Activated T-helper 1 cell treated with anti-CD3 and anti-CD28 coated beads, Interleukin-12 subunit alpha, Interleukin-12 subunit beta, Interleukin-2, Interleukin-4 antibody, amounts not matched to agents 30 ng/mL and 10 ng/mL and 1 ng/mL, durations not matched to agents 14 hours and 24 hours and 36 hours (primary cell): ENCODE measurements at regions not wholly inside any gene's neighbourhood (a gene's known extent, or its start where the extent isn't known, plus 50 kb on each side); places are given as distances from the start of the nearest gene placed in this dataset.

ENCODE experiments used
- DNase-seq: peaks from one replicate; pipeline ENCODE4 v3.0.0; 2021; ENCODE audit warnings: low spot score
- H3K27ac Mint-ChIP-seq: one replicate; pipeline ENCODE4 v1.8.0; 2021; ENCODE audit warnings: mild to moderate bottlenecking, mixed read lengths
- H3K27me3 Mint-ChIP-seq: one replicate; pipeline ENCODE4 v1.8.0; 2022; ENCODE audit warnings: mild to moderate bottlenecking, moderate library complexity, mixed read lengths; ENCODE audit not compliant: insufficient read depth
- H3K36me3 Mint-ChIP-seq: one replicate; pipeline ENCODE4 v1.8.0; 2021; ENCODE audit warnings: low read depth, mixed read lengths
- H3K4me1 Mint-ChIP-seq: one replicate; pipeline ENCODE4 v1.8.0; 2021; ENCODE audit warnings: low read depth, mixed read lengths
- H3K4me3 Mint-ChIP-seq: one replicate; pipeline ENCODE4 v1.8.0; 2021; ENCODE audit warnings: mild to moderate bottlenecking, moderate library complexity, mixed read lengths
- H3K9me3 Mint-ChIP-seq: one replicate; pipeline ENCODE4 v1.8.0; 2021; ENCODE audit warnings: mixed read lengths
- intact Hi-C: fragments of 100-400 bp; cut with micrococcal nuclease; formaldehyde crosslinking; loops from one replicate; pipeline ENCODE4 v1.15.1; 2024

- Mint-ChIP-seq H3K27me3 (peaks cover 5% of the 10 kb centered on the region), H3K36me3 (no peaks in the 10 kb centered on the region), H3K9me3 (no peaks in the 10 kb centered on the region), H3K4me1 (no peaks in the 10 kb centered on the region), H3K27ac (no peak overlapping the region), H3K4me3 (no peak overlapping the region)
- no peak for DNase-seq
- intact Hi-C loops = no loop called here
Observed at GRCh38 chr15:91787198-91787597, 66.3 kb upstream of the SLCO3A1 start.

GRCh38 chr15:91789136-91789535, 64.4 kb upstream of the SLCO3A1 start:
- no peaks in the 10 kb centered on the region for H3K36me3 Mint-ChIP-seq
- H3K27ac Mint-ChIP-seq = no peak overlapping the region
- no peaks in the 10 kb centered on the region for H3K4me1 Mint-ChIP-seq
- H3K4me3 Mint-ChIP-seq = no peak overlapping the region
- peaks cover 6% of the 10 kb centered on the region for H3K27me3 Mint-ChIP-seq
- no peaks in the 10 kb centered on the region for H3K9me3 Mint-ChIP-seq
- intact Hi-C loops = no loop called here
- DNase-seq = no peak

- H3K36me3 Mint-ChIP-seq = no peaks in the 10 kb centered on the region
- DNase-seq = no peak
- H3K4me3 Mint-ChIP-seq = no peak overlapping the region
- H3K27me3 Mint-ChIP-seq = peaks cover 12% of the 10 kb centered on the region
- intact Hi-C loops = no loop called here
- H3K27ac Mint-ChIP-seq = no peak overlapping the region
- no peaks in the 10 kb centered on the region for H3K9me3 Mint-ChIP-seq
- no peaks in the 10 kb centered on the region for H3K4me1 Mint-ChIP-seq
Observed at GRCh38 chr15:91790836-91791235, 62.7 kb upstream of the SLCO3A1 start.

- Mint-ChIP-seq H3K27ac (no peak overlapping the region), H3K4me3 (no peak overlapping the region), H3K4me1 (no peaks in the 10 kb centered on the region), H3K27me3 (peaks cover 19% of the 10 kb centered on the region), H3K9me3 (no peaks in the 10 kb centered on the region), H3K36me3 (no peaks in the 10 kb centered on the region)
- no peak for DNase-seq
- intact Hi-C loops = no loop called here
Observed at GRCh38 chr15:91793771-91794170, 59.7 kb upstream of the SLCO3A1 start.

GRCh38 chr15:91795235-91795634, 58.3 kb upstream of the SLCO3A1 start:
- no peaks in the 10 kb centered on the region for H3K4me1 Mint-ChIP-seq
- no peaks in the 10 kb centered on the region for H3K9me3 Mint-ChIP-seq
- H3K27me3 Mint-ChIP-seq = peaks cover 19% of the 10 kb centered on the region
- no peak overlapping the region for H3K27ac Mint-ChIP-seq
- no peaks in the 10 kb centered on the region for H3K36me3 Mint-ChIP-seq
- intact Hi-C loops = no loop called here
- no peak overlapping the region for H3K4me3 Mint-ChIP-seq
- DNase-seq = no peak

GRCh38 chr15:91801836-91802534, 51.5 kb upstream of the SLCO3A1 start:
- no peaks in the 10 kb centered on the region for H3K9me3 Mint-ChIP-seq
- no peaks in the 10 kb centered on the region for H3K36me3 Mint-ChIP-seq
- DNase-seq = no peak
- intact Hi-C loops = no loop called here
- H3K4me1 Mint-ChIP-seq = no peaks in the 10 kb centered on the region
- no peak overlapping the region for H3K4me3 Mint-ChIP-seq
- no peak overlapping the region for H3K27ac Mint-ChIP-seq
- peaks cover 2% of the 10 kb centered on the region for H3K27me3 Mint-ChIP-seq

- no peak overlapping the region for H3K27ac Mint-ChIP-seq
- DNase-seq = no peak
- H3K9me3 Mint-ChIP-seq = no peaks in the 10 kb centered on the region
- H3K36me3 Mint-ChIP-seq = no peaks in the 10 kb centered on the region
- H3K4me3 Mint-ChIP-seq = no peak overlapping the region
- H3K27me3 Mint-ChIP-seq = peaks cover 2% of the 10 kb centered on the region
- intact Hi-C loops = no loop called here
- H3K4me1 Mint-ChIP-seq = no peaks in the 10 kb centered on the region
Observed at GRCh38 chr15:91803260-91803659, 50.2 kb upstream of the SLCO3A1 start.
